GM11168 (cell line): ENCODE measurements at regions not wholly inside any gene's neighbourhood (a gene's known extent, or its start where the extent isn't known, plus 50 kb on each side); places are given as distances from the start of the nearest gene placed in this dataset.

ENCODE experiments used
- in situ Hi-C: fragments of 300-500 bp; cut with MboI; formaldehyde crosslinking; loops from one replicate; pipeline ENCODE4 v1.12.0; 2022; ENCODE audit warnings: low sequenced_read_pairs; ENCODE audit not compliant: unreplicated experiment

- in situ Hi-C loops = no loop called here
Observed at GRCh38 chr20:52748285-52748932, 223.7 kb upstream of the TSHZ2 start.

GRCh38 chr20:52747845-52748284 lies 224.3 kb upstream of the TSHZ2 start:
- in situ Hi-C loops = no loop called here

- in situ Hi-C loops = no loop called here
Observed at GRCh38 chr20:52746770-52747169, 225.4 kb upstream of the TSHZ2 start.

- in situ Hi-C loops = no loop called here
Observed at GRCh38 chr20:52746190-52746589, 226.0 kb upstream of the TSHZ2 start.

- in situ Hi-C loops = no loop called here
Observed at GRCh38 chr20:52744441-52744840, 227.7 kb upstream of the TSHZ2 start.

- in situ Hi-C loops = no loop called here
Observed at GRCh38 chr20:52738081-52738480, 234.1 kb upstream of the TSHZ2 start.

GRCh38 chr20:52736507-52736906 lies 235.7 kb upstream of the TSHZ2 start:
- in situ Hi-C loops = no loop called here

GRCh38 chr20:52731093-52731492 lies 241.1 kb upstream of the TSHZ2 start:
- in situ Hi-C loops = no loop called here

GRCh38 chr20:52727740-52728456 lies 244.3 kb upstream of the TSHZ2 start:
- in situ Hi-C loops = no loop called here

GRCh38 chr20:52724541-52724940 lies 247.6 kb upstream of the TSHZ2 start:
- in situ Hi-C loops = no loop called here

GRCh38 chr20:52722926-52723688 lies 249.1 kb upstream of the TSHZ2 start:
- in situ Hi-C loops = no loop called here

GRCh38 chr20:52708137-52708536 lies 264.0 kb upstream of the TSHZ2 start:
- in situ Hi-C loops = no loop called here

- in situ Hi-C loops = no loop called here
Observed at GRCh38 chr20:52704553-52704952, 267.6 kb upstream of the TSHZ2 start.

GRCh38 chr20:52688345-52688744 lies 283.8 kb upstream of the TSHZ2 start:
- in situ Hi-C loops = no loop called here

- in situ Hi-C loops = no loop called here
Observed at GRCh38 chr20:52684905-52685304, 287.3 kb upstream of the TSHZ2 start.

GRCh38 chr20:52684176-52684575 lies 288.0 kb upstream of the TSHZ2 start:
- in situ Hi-C loops = no loop called here

GRCh38 chr20:52683761-52684160 lies 288.4 kb upstream of the TSHZ2 start:
- in situ Hi-C loops = no loop called here

GRCh38 chr20:52682237-52682636 lies 289.9 kb upstream of the TSHZ2 start:
- in situ Hi-C loops = no loop called here

- in situ Hi-C loops = no loop called here
Observed at GRCh38 chr20:52681288-52681687, 290.9 kb upstream of the TSHZ2 start.

- in situ Hi-C loops = no loop called here
Observed at GRCh38 chr20:52677216-52677615, 294.9 kb upstream of the TSHZ2 start.

GRCh38 chr20:52676283-52676995 lies 295.7 kb upstream of the TSHZ2 start:
- in situ Hi-C loops = no loop called here
